SKM-1 treated with dmso at 0.1 percent for 144 hours (cell line): ENCODE measurements at regions not wholly inside any gene's neighbourhood (a gene's known extent, or its start where the extent isn't known, plus 50 kb on each side); places are given as distances from the start of the nearest gene placed in this dataset.
"Not testable (repeated sequence)": the region's sequence is repeated elsewhere in the genome, so short reads cannot be mapped to it uniquely, and the experiment has no call there.

ENCODE experiments used
- DNase-seq: peaks from one replicate; lab custom pipeline; 2025; ENCODE audit not compliant: unreplicated experiment; lab: John Stamatoyannopoulos, UW

DNA sequence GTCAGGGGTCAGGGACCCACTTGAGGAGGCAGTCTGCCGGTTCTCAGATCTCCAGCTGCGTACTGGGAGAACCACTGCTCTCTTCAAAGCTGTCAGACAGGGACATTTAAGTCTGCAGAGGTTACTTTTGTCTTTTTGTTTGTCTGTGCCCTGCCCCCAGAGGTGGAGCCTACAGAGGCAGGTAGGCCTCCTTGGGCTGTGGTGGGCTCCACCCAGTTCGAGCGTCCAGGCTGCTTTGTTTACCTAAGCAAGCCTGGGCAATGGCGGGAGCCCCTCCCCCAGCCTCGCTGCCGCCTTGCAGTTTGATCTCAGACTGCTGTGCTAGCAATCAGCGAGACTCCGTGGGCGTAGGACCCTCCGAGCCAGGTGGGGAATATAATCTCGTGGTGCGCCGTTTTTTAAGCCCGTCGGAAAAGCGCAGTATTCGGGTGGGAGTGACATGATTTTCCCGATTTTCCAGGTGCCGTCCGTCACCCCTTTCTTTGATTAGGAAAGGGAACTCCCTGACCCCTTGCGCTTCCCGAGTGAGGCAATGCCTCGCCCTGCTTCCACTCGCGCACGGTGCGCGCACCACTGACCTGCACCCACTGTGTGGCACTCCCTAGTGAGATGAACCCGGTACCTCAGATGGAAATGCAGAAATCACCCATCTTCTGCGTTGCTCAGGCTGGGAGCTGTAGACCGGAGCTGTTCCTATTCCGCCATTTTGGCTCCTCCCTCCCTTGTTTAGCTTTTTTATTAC, 268.6 kb upstream of the SATB1 start:
- DNase-seq: not testable (repeated sequence)

DNA sequence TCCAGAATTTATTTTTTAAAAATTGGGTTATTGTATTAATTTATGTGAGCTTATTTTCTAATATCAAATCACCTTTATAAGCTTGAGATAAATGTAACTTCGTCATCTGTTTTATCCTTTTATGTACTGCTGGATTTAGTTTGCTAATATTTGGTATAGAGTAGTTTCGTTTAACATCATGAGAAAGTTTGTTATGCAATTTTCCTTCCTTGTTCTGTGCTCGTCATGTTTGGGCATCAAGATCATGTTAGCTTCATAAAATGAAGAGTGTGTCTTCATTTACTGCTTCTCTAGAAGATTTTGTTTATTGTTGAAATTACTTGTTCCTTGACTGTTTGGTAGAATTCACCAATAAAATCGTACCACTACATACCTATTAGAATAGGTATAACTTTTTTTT, 262.1 kb upstream of the SATB1 start:
- no peak for DNase-seq

DNA sequence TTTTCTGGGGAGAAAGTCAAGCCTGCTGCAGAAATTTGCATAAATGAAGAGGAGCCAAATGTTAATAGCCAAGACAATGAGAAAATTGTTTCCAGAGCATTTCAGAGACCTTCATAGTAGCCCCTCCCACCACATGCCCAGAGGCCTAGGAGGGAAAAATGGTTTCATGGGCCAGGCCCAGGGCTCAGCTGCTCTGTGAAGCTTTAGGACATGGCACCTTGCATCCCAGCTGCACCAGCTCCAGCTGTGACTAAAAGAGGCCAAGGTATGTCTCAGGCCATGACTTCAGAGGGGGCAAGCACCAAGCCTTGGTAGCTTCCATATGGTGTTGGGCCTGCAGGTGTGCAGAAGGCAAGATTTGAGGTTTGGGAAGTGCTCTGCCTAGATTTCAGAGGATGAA, 258.8 kb upstream of the SATB1 start:
- DNase-seq: no peak

- no peak for DNase-seq
Observed at GRCh38 chr3:18681818-18682345, 256.7 kb upstream of the SATB1 start.

- no peak for DNase-seq
Observed at GRCh38 chr3:18680758-18681157, 255.6 kb upstream of the SATB1 start.

DNA sequence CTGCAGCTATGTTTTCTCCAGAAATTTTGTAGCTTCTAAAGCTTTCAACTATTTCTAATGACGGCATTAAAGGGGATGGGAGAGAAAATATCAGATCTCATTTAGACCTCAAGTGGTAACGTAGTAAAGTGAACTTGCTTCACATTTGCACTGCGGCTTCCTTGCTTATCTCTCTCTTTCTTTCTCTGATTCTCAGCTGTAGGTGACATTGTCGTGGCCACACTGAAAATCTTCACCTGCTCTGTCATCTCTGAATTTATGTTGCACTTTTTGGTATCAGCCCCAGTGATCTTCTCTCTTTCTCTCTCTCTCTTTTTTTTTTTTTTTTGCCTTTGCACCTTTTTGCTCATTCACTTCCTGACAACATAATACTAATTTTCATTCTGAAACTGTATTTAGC, 254.1 kb upstream of the SATB1 start:
- no peak for DNase-seq

DNA sequence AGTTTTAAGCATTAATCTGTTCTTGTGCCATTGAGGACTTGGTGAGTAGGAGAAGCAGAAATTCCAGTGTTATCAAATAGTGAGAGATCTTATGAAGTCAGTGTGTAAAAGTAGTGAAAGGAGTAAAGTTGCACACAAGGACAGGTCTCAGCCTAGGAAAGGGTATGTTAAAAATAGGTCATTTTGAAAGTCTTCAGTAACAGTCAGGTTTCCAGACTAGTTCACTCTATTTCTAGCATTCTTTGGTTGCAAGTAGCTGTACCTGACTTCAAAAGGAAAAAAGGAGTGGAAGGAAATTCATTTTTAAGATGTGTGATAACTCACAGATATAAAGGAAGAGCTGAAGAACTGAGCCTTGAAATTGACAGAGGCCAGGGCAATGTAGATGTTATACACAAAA, 250.1 kb upstream of the SATB1 start:
- no peak for DNase-seq

DNA sequence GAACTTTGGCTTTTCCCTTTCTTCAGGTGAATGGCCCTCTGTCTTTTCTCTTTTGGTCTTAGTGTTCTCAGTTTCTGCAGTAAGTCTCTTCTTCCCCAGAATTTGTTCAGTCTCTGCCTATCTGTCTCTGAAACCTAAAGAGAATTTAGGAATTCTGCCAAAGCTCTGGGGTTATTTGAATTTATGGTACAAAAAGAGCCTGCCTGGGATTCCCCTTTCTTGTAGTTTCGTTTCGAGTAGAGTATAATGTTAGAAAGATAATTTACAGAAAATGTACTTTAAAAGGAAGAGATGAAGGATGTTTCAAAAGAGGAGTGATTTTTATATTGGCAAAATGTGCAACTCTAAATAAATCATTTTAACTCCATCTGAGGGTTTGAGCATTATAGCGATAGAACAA, 247.4 kb upstream of the SATB1 start:
- DNase-seq: no peak

GRCh38 chr3:18670759-18671158, 245.6 kb upstream of the SATB1 start:
- no peak for DNase-seq

DNA sequence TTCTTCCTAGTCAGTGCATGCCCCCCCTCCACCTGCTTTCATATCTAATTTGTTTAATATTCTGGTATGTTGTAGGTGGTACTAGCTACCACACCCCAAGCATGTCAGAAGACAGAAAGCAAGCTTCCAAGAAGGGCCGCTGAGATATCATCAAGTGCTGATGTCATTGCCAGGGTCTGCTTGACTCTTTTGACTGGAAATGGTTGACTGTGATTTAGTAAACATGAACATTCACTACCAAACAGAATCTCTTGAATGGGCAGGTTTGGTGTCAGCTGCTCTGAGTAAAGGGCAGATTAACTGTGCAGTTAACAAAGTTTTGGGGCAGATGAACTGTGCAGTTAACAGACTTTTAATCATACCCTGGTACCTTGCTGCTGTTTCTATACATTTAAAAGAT, 244.2 kb upstream of the SATB1 start:
- no peak for DNase-seq

- no peak for DNase-seq
Observed at GRCh38 chr3:18667552-18667951, 242.4 kb upstream of the SATB1 start.

DNA sequence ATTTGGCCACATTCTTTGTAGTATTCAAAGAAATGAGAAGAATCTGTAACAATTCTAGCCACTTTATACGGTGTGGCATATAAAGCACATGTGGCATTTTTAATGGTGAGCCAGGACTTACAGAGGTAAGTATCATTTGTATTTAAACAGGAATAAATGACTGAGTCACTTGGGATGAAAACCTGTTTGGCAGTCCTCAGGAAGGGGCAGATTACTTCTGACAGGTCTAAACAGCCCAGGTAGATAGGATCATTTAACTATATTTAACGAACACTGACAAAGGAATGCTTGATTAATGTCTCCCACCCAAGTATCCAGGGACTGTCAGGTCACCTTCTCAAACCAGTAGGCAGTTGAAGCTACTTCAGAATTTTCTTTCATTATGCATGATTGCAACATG, 241.5 kb upstream of the SATB1 start:
- DNase-seq: no peak

GRCh38 chr3:18660059-18660458, 234.9 kb upstream of the SATB1 start:
- DNase-seq: no peak

DNA sequence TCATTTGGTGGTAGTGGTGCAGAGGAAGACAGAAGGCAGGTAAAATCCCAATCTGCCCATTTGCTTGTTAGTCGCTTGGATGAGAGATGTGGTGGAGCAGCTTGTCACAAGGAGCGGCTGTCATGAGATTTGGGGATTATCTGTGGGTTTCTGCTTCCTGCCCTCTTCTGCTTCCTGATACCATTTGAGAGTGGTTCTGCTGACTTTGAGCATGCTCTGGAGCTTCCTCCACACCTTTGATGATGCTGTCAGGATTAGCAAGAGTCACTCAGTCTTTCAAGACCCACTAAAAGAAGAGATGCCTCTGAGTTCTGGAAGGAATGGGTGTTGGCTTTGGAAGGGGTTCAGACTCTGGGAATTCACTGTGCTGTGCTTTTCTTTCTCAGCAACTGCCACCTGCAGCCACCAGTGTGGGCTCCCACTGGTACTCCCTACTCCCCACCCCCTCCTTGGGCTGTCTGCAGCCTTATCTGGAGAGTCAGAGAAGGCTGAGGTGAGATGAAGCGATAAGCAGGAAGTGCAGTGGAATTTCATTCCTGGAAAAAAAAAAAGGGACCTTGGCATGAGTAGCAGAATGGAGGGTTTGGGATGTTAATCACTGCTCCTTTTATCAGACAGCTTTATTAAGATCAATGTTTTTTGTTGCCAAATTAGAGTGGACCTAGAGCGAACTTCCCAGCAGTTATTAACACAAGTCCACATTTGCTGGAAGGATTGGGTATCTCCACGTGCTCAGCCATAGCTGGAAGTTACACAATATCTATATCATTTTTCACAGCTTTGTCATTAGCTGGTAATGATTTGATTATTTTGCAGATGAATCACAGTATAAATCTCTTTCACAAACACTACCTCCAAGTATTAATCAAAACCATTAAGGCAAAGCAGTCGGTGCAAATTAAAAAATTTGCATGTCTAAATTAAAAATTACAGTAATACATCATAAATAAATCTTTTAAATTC, 233.0 kb upstream of the SATB1 start:
- DNase-seq: no peak

DNA sequence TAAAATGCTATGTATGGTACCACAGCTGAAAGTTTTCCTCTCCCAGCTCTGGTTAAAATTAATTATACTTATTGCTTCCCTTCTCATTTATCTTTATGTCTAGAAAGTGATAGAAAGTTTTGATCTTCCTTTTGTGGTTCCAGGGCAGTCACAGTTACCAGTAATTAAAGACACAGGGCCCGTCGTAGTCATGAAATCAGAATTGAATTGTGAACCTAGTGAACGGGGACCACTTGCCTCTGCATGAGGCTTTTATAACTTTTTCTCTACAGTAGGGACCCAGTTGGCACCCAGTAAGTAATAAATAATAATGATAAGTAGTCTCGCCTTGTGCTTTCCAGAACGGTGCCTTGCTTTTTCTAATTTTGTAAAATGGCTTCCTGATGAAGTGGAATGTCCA, 231.7 kb upstream of the SATB1 start:
- no peak for DNase-seq

DNA sequence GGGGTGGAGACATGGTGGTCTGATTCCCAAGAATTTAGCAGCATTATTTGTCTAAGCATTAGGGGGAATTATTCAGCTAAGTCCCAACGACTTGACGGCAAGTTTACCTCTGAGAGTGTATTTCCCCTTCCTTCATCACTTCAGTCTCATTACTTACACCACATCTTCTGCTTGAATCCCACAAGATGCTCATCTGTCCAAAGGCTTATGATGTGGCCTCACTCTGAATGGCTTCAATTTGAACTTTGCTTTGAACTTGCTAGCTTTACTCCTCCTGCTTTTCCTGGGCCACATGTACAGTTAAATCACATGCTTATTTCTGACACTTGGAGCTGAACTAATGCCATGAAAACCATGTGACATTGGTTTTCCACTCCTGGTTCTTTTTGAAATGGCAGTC, 231.3 kb upstream of the SATB1 start:
- no peak for DNase-seq

- DNase-seq: no peak
Observed at GRCh38 chr3:18655827-18656226, 230.7 kb upstream of the SATB1 start.

DNA sequence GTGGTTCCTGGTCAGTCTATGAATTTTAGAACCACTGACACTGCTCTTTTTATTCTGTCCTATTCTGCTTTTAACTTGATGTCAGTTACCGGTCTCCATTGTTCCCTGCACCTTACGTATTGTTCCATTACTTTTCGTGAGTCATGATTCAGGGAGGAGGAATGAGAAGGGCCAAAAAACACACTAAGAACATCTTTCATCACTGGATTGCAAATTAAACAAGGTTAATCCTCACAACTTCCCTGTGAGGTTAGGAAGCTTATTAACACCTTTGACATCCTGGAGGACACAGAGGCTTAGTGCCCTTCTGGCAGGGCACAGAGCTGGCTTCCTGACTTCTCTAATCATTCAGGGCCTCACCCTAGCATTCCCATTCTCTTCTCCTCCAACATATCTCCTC, 227.6 kb upstream of the SATB1 start:
- no peak for DNase-seq

DNA sequence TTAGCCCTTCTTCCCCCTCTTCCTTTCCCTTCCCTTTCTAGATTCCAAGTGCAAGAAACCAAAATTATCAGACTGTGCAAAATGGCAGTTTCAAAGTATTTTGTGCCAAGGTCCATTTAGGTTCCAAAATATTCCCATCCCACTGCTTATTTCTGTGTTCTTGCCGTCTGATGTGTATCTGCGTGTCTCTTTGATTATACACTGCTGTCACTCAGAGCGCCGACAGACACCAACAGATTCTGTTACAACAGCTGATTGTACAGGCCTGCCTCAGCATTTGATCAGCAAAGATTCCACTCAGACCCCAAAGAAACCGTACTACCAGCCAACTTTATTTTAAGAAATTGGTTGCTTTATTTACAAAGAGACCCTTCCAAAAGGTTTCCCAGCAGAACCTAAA, 225.6 kb upstream of the SATB1 start:
- no peak for DNase-seq

DNA sequence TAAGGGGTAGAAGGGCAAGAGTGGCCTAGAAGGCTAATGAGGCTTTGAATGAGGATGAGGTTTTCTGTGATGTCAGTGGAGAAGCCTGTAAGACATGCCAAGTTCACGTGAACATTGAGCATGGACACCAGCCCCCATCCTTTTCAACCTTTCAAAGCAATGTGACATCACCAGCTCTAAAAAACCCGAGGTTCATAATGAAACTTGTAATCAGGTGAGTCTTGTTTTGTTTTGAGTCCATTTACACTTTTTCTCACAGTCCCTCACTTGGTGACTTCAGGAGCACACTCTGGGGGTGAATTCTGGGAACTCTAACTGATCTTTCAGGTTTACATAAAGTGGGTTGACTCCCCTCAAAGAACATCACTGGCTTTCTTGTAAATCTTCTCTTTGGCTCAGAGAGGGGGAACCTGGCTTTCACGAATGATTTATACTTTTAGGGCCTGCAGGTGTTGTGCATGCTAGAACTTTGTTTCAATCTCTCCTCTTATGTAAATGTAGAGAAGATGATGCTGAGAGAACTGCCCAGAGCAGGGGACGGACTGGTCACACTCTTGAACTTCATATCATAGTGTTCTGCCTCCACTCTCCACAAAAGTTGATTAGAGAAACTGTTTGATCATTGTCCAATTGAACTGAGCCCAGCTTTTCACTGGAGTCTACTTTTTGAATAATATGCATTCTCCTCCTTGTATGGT, 224.7 kb upstream of the SATB1 start:
- DNase-seq: no peak

- DNase-seq: no peak
Observed at GRCh38 chr3:18648868-18649462, 223.8 kb upstream of the SATB1 start.
